ENCODE measurements at regions not wholly inside any gene's neighbourhood (a gene's known extent, or its start where the extent isn't known, plus 50 kb on each side); places are given as distances from the start of the nearest gene placed in this dataset.

DNA sequence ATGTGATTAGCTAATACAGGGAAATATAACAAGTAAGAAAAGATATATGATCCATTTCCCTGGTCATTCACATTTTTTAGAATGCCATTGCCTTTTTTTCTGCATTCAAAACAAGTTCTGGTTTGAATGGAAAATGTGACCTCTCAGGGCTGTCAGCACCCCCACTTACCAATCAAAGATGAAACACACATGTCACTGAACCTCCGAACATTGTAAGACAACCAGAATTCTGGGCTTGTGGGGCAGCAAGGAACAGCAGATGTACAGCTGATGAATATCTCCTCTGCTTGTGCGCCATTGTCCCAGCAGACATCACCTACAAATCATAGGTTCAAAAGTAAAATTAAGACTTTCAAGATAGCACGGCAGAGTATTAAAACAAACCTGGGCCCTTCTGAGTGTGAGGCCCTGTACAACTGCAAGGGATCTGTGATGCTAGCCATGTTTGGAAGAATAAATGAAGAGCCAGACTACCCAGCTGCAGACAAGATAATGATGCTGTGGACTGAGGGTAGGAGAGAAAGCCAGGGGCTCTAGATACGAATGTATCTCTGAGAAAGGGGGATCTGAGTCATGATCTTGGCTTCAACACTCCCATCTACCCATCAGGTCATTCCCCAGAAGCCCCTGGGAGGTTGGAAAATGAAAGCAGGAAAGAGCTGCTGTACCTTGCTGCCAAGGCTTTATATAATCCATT is 108.7 kb upstream of the SERTAD2 start (continued):
- TF ChIP-seq, protein P1, sequence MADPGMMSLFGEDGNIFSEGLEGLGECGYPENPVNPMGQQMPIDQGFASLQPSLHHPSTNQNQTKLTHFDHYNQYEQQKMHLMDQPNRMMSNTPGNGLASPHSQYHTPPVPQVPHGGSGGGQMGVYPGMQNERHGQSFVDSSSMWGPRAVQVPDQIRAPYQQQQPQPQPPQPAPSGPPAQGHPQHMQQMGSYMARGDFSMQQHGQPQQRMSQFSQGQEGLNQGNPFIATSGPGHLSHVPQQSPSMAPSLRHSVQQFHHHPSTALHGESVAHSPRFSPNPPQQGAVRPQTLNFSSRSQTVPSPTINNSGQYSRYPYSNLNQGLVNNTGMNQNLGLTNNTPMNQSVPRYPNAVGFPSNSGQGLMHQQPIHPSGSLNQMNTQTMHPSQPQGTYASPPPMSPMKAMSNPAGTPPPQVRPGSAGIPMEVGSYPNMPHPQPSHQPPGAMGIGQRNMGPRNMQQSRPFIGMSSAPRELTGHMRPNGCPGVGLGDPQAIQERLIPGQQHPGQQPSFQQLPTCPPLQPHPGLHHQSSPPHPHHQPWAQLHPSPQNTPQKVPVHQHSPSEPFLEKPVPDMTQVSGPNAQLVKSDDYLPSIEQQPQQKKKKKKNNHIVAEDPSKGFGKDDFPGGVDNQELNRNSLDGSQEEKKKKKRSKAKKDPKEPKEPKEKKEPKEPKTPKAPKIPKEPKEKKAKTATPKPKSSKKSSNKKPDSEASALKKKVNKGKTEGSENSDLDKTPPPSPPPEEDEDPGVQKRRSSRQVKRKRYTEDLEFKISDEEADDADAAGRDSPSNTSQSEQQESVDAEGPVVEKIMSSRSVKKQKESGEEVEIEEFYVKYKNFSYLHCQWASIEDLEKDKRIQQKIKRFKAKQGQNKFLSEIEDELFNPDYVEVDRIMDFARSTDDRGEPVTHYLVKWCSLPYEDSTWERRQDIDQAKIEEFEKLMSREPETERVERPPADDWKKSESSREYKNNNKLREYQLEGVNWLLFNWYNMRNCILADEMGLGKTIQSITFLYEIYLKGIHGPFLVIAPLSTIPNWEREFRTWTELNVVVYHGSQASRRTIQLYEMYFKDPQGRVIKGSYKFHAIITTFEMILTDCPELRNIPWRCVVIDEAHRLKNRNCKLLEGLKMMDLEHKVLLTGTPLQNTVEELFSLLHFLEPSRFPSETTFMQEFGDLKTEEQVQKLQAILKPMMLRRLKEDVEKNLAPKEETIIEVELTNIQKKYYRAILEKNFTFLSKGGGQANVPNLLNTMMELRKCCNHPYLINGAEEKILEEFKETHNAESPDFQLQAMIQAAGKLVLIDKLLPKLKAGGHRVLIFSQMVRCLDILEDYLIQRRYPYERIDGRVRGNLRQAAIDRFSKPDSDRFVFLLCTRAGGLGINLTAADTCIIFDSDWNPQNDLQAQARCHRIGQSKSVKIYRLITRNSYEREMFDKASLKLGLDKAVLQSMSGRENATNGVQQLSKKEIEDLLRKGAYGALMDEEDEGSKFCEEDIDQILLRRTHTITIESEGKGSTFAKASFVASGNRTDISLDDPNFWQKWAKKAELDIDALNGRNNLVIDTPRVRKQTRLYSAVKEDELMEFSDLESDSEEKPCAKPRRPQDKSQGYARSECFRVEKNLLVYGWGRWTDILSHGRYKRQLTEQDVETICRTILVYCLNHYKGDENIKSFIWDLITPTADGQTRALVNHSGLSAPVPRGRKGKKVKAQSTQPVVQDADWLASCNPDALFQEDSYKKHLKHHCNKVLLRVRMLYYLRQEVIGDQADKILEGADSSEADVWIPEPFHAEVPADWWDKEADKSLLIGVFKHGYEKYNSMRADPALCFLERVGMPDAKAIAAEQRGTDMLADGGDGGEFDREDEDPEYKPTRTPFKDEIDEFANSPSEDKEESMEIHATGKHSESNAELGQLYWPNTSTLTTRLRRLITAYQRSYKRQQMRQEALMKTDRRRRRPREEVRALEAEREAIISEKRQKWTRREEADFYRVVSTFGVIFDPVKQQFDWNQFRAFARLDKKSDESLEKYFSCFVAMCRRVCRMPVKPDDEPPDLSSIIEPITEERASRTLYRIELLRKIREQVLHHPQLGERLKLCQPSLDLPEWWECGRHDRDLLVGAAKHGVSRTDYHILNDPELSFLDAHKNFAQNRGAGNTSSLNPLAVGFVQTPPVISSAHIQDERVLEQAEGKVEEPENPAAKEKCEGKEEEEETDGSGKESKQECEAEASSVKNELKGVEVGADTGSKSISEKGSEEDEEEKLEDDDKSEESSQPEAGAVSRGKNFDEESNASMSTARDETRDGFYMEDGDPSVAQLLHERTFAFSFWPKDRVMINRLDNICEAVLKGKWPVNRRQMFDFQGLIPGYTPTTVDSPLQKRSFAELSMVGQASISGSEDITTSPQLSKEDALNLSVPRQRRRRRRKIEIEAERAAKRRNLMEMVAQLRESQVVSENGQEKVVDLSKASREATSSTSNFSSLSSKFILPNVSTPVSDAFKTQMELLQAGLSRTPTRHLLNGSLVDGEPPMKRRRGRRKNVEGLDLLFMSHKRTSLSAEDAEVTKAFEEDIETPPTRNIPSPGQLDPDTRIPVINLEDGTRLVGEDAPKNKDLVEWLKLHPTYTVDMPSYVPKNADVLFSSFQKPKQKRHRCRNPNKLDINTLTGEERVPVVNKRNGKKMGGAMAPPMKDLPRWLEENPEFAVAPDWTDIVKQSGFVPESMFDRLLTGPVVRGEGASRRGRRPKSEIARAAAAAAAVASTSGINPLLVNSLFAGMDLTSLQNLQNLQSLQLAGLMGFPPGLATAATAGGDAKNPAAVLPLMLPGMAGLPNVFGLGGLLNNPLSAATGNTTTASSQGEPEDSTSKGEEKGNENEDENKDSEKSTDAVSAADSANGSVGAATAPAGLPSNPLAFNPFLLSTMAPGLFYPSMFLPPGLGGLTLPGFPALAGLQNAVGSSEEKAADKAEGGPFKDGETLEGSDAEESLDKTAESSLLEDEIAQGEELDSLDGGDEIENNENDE (IDR thresholded peaks at IDR 0.05; ENCODE audit: insufficient replicate concordance, low read length) = no peak
- TF ChIP-seq TCF12 (IDR thresholded peaks at IDR 0.05; ENCODE audit: low read depth, low read length) (no peak), SP4 (IDR thresholded peaks at IDR 0.05; ENCODE audit: low read length) (no peak), EGR1 (IDR thresholded peaks at IDR 0.05; ENCODE audit: borderline replicate concordance, low read depth, low read length) (no peak), BACH1 (IDR thresholded peaks at IDR 0.05; ENCODE audit: low read length) (no peak), RFX5 (IDR thresholded peaks at IDR 0.05; ENCODE audit: borderline replicate concordance, low read depth, low read length) (no peak), CTBP2 (IDR thresholded peaks at IDR 0.05; ENCODE audit: borderline replicate concordance, insufficient read depth, insufficient read length, low read length) (no peak), EP300 (IDR thresholded peaks at IDR 0.05; ENCODE audit: borderline replicate concordance in 1 of 2, low read depth in 2 of 2, low read length in 2 of 2) (no peak), RBBP5 (IDR thresholded peaks at IDR 0.05; ENCODE audit: borderline replicate concordance, low read depth, low read length) (no peak)
- TF ChIP-seq, protein P2, sequence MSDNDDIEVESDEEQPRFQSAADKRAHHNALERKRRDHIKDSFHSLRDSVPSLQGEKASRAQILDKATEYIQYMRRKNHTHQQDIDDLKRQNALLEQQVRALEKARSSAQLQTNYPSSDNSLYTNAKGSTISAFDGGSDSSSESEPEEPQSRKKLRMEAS (IDR thresholded peaks at IDR 0.05) = no peak

Measured in H1 (cell line).